H1 (cell line): ENCODE measurements at regions not wholly inside any gene's neighbourhood (a gene's known extent, or its start where the extent isn't known, plus 50 kb on each side); places are given as distances from the start of the nearest gene placed in this dataset.

Experiments
- CTCF ChIA-PET: fragments of 300-600 bp; sonication (Branson Sonifier 250); formaldehyde crosslinking; loops from one replicate; lab custom pipeline; 2021; ENCODE audit not compliant: partially characterized antibody; lab: Charles Lee
- POLR2A ChIA-PET: fragments of 300-600 bp; sonication (Branson Sonifier 250); formaldehyde crosslinking; loops from one replicate; lab custom pipeline; 2021; ENCODE audit warnings: inconsistent platforms; ENCODE audit not compliant: partially characterized antibody; lab: Charles Lee
- DNase-seq, 2 experiments: peaks; one replicate each; pipeline versions ENCODE4 v3.0.0 to v3.0.0-alpha.2; 2010 to 2022; ENCODE audit warnings: low spot score in 2 of 2, low read depth in 1 of 2, mixed read lengths in 1 of 2
- FAIRE-seq: peaks from 2 replicates; lab custom pipeline; 2011; peaks lifted over from hg19 to GRCh38; lab: Jason Lieb, UNC
- H2AFZ ChIP-seq: 2 replicates; pipeline ENCODE4 v1.8.1; 2012; ENCODE audit warnings: low read length, inconsistent platforms
- H2AK5ac ChIP-seq: 2 replicates; pipeline ENCODE4 v1.6.1; 2013; ENCODE audit warnings: low read depth, low read length
- H2BK120ac ChIP-seq: replicated peaks from 2 replicates; pipeline ENCODE3; 2013; ENCODE audit warnings: low read depth, low read length, inconsistent platforms
- H2BK12ac ChIP-seq: 2 replicates; pipeline ENCODE4 v1.6.1; 2013; ENCODE audit warnings: low read depth, low read length
- H2BK15ac ChIP-seq: 2 replicates; pipeline ENCODE4 v1.6.1; 2013; ENCODE audit warnings: low read length
- H2BK20ac ChIP-seq: 2 replicates; pipeline ENCODE4 v1.6.1; 2013; ENCODE audit warnings: low read length
- H2BK5ac ChIP-seq: 2 replicates; pipeline ENCODE4 v1.6.1; 2013; ENCODE audit warnings: low read depth, low read length
- H3K14ac ChIP-seq: 2 replicates; pipeline ENCODE4 v1.6.1; 2013; ENCODE audit warnings: inconsistent platforms; ENCODE audit not compliant: insufficient read length
- H3K18ac ChIP-seq: 2 replicates; pipeline ENCODE4 v1.6.1; 2013; ENCODE audit warnings: low read length; ENCODE audit errors: extremely low read depth
- H3K23ac ChIP-seq: 2 replicates; pipeline ENCODE4 v1.6.1; 2013; ENCODE audit warnings: inconsistent platforms; ENCODE audit not compliant: insufficient read length
- H3K23me2 ChIP-seq: 2 replicates; pipeline ENCODE4 v1.6.1; 2013; ENCODE audit warnings: low read depth, low read length
- H3K27ac ChIP-seq: 2 replicates; pipeline ENCODE4 v1.6.1; 2011; ENCODE audit warnings: low read depth, low read length, inconsistent platforms
- H3K27me3 ChIP-seq, 4 experiments: replicated peaks in 1 of 4; 1 replicate in 1 of 4; 2 replicates in 3 of 4; pipeline versions ENCODE4 v1.6.1 to v1.8.1; 2011 to 2013; ENCODE audit warnings: low read length in 3 of 4, mild to moderate bottlenecking in 3 of 4, inconsistent platforms in 2 of 4, mixed read lengths in 2 of 4, moderate library complexity in 1 of 4; ENCODE audit not compliant: control insufficient read depth in 3 of 4, insufficient read depth in 3 of 4; ENCODE audit errors: extremely low read depth in 1 of 4
- H3K36me3 ChIP-seq, 4 experiments: 2 replicates each; pipeline versions ENCODE4 v1.6.1 to v1.8.1; 2011 to 2013; ENCODE audit warnings: mild to moderate bottlenecking in 4 of 4, low read length in 3 of 4, moderate library complexity in 2 of 4, control low read depth in 1 of 4, inconsistent platforms in 1 of 4; ENCODE audit not compliant: insufficient read depth in 4 of 4, control insufficient read depth in 2 of 4
- H3K4ac ChIP-seq: replicated peaks from 2 replicates; pipeline ENCODE3; 2013; ENCODE audit warnings: low read length, low read depth, mixed read lengths, inconsistent platforms; ENCODE audit not compliant: insufficient read length
- H3K4me1 ChIP-seq, 4 experiments: replicated peaks in 1 of 4; 1 replicate in 1 of 4; 2 replicates in 3 of 4; pipeline versions ENCODE4 v1.6.1 to v1.8.1; 2011 to 2013; ENCODE audit warnings: low read length in 3 of 4, inconsistent platforms in 2 of 4, mixed read lengths in 1 of 4; ENCODE audit not compliant: insufficient read depth in 4 of 4, control insufficient read depth in 3 of 4
- H3K4me2 ChIP-seq, 2 experiments: 2 replicates each; pipeline versions ENCODE4 v1.6.1 to v1.8.1; 2011 to 2013; ENCODE audit warnings: low read depth in 2 of 2, low read length in 2 of 2, control low read depth in 1 of 2, inconsistent platforms in 1 of 2, mild to moderate bottlenecking in 1 of 2; ENCODE audit not compliant: insufficient read depth in 1 of 2
- H3K4me3 ChIP-seq, 4 experiments: fragments of 200-600, 300-600 bp in 1 of 4; sonication (generic), shearing (Covaris generic), sonication (Bioruptor Twin) in 1 of 4; 2 replicates each; pipeline versions ENCODE4 v1.5.1 to v1.8.1; 2011 to 2016; ENCODE audit warnings: low read length in 4 of 4, low read depth in 3 of 4, control low read depth in 2 of 4, inconsistent platforms in 2 of 4, mild to moderate bottlenecking in 2 of 4, mixed read lengths in 1 of 4, moderate library complexity in 1 of 4; ENCODE audit not compliant: insufficient read depth in 2 of 4; ENCODE audit errors: extremely low read depth in 1 of 4
- H3K56ac ChIP-seq: replicated peaks from 2 replicates; pipeline ENCODE3; 2013; ENCODE audit warnings: low read depth, mild to moderate bottlenecking, mixed read lengths, low read length, inconsistent platforms; ENCODE audit not compliant: insufficient read length
- H3K79me1 ChIP-seq: 2 replicates; pipeline ENCODE4 v1.6.1; 2013; ENCODE audit warnings: low read depth, low read length, control low read depth
- H3K79me2 ChIP-seq, 2 experiments: 2 replicates each; pipeline versions ENCODE4 v1.6.1 to v1.8.1; 2012 to 2013; ENCODE audit warnings: low read length in 2 of 2, mild to moderate bottlenecking in 2 of 2, inconsistent platforms in 1 of 2; ENCODE audit not compliant: insufficient read depth in 2 of 2, control insufficient read depth in 1 of 2
- H3K9ac ChIP-seq, 4 experiments: replicated peaks in 1 of 4; 1 replicate in 1 of 4; 2 replicates in 3 of 4; pipeline versions ENCODE4 v1.6.1 to v1.8.1; 2011 to 2013; ENCODE audit warnings: low read depth in 3 of 4, low read length in 3 of 4, control low read depth in 2 of 4, mild to moderate bottlenecking in 2 of 4, moderate library complexity in 2 of 4, inconsistent platforms in 1 of 4; ENCODE audit errors: extremely low read depth in 1 of 4
- H3K9me3 ChIP-seq, 2 experiments: 2 replicates each; pipeline versions ENCODE4 v1.6.1 to v1.8.1; 2012 to 2013; ENCODE audit warnings: mild to moderate bottlenecking in 2 of 2, moderate library complexity in 2 of 2, control low read depth in 1 of 2, inconsistent platforms in 1 of 2, low read depth in 1 of 2, low read length in 1 of 2, mixed read lengths in 1 of 2; ENCODE audit not compliant: insufficient read depth in 2 of 2
- H4K20me1 ChIP-seq, 2 experiments: replicated peaks in 1 of 2; 2 replicates each; pipeline versions ENCODE3 to v1.8.1; 2011 to 2013; ENCODE audit warnings: inconsistent platforms in 2 of 2, low read length in 2 of 2, mild to moderate bottlenecking in 1 of 2; ENCODE audit not compliant: insufficient read depth in 2 of 2, control insufficient read depth in 1 of 2
- H4K5ac ChIP-seq: 2 replicates; pipeline ENCODE4 v1.6.1; 2013; ENCODE audit warnings: low read length, low read depth, mixed read lengths, inconsistent platforms; ENCODE audit not compliant: insufficient read length
- H4K8ac ChIP-seq: 2 replicates; pipeline ENCODE4 v1.8.0; 2013; ENCODE audit warnings: mild to moderate bottlenecking, moderate library complexity, low read length, inconsistent platforms; ENCODE audit not compliant: insufficient read depth; ENCODE audit errors: extremely low read depth
- H4K91ac ChIP-seq: replicated peaks from 2 replicates; pipeline ENCODE3; 2013; ENCODE audit warnings: low read length, mixed read lengths, inconsistent platforms; ENCODE audit not compliant: insufficient read length
- CBX5 ChIP-seq: fragments of 300-800, 300-1000 bp; sonication (generic); IDR thresholded peaks from 2 replicates; pipeline ENCODE4 v1.7.1; 2016; ENCODE audit warnings: antibody characterized with exemption, low read length, low read depth
- CHD2 ChIP-seq: IDR thresholded peaks from 2 replicates; pipeline ENCODE4 v1.6.1; 2012; ENCODE audit warnings: low read length, improper control_type of control experiment
- CTCF ChIP-seq, 3 experiments: IDR thresholded peaks; 1 replicate in 2 of 3; 2 replicates in 1 of 3; pipeline versions ENCODE4 v1.5.1 to v1.6.1; 2011; ENCODE audit warnings: low read length in 3 of 3, mild to moderate bottlenecking in 3 of 3, inconsistent platforms in 2 of 3, low read depth in 1 of 3, moderate library complexity in 1 of 3; ENCODE audit not compliant: insufficient read depth in 1 of 3; ENCODE audit errors: control extremely low read depth in 1 of 3
- JUN ChIP-seq: IDR thresholded peaks from 2 replicates; pipeline ENCODE4 v1.6.1; 2011; ENCODE audit warnings: low read depth, mild to moderate bottlenecking, improper control_type of control experiment, low read length
- KDM4A ChIP-seq: IDR thresholded peaks from one replicate; pipeline ENCODE4 v1.7.1; 2012; ENCODE audit warnings: low read depth, mild to moderate bottlenecking, moderate library complexity, low read length, inconsistent platforms; ENCODE audit not compliant: severe bottlenecking
- NANOG ChIP-seq: IDR thresholded peaks from 2 replicates; pipeline ENCODE4 v1.6.1; 2011; ENCODE audit warnings: low read length, low read depth, mild to moderate bottlenecking, inconsistent platforms; ENCODE audit not compliant: insufficient read depth, poor library complexity, severe bottlenecking
- POU5F1 ChIP-seq: IDR thresholded peaks from 2 replicates; pipeline ENCODE4 v1.6.1; 2011; ENCODE audit warnings: low read depth, mild to moderate bottlenecking, low read length, moderate library complexity
- RAD21 ChIP-seq, 2 experiments: IDR thresholded peaks in 1 of 2; conservative IDR thresholded peaks in 1 of 2; 2 replicates each; pipeline ENCODE4 v1.6.1; 2011; ENCODE audit warnings: low read depth in 2 of 2, low read length in 2 of 2, improper control_type of control experiment in 1 of 2, inconsistent platforms in 1 of 2, mild to moderate bottlenecking in 1 of 2, moderate library complexity in 1 of 2
- SIX5 ChIP-seq: IDR thresholded peaks from 2 replicates; pipeline ENCODE4 v1.6.1; 2011; ENCODE audit warnings: mild to moderate bottlenecking, low read depth, low read length
- SUZ12 ChIP-seq: fragments of 200-600 bp; sonication (generic); IDR thresholded peaks from 2 replicates; pipeline ENCODE4 v1.6.1; 2012; ENCODE audit warnings: mild to moderate bottlenecking, inconsistent platforms, low read length, moderate library complexity, mixed read lengths
- TCF12 ChIP-seq: IDR thresholded peaks from 2 replicates; pipeline ENCODE4 v1.6.1; 2011; ENCODE audit warnings: low read depth, mild to moderate bottlenecking, low read length
- ZNF274 ChIP-seq: IDR thresholded peaks from 2 replicates; pipeline ENCODE4 v1.7.0; 2012; ENCODE audit warnings: low read length, borderline replicate concordance; ENCODE audit errors: extremely low read depth
- WGBS, 2 experiments: shearing (Covaris generic) in 1 of 2; methylation state at CpG; one replicate each; pipeline versions ENCODE4 v1.1.6 to v1.1.7; 2013 to 2015; ENCODE audit warnings: low lambda C conversion rate in 2 of 2, mixed read lengths in 2 of 2, inconsistent platforms in 1 of 2, low coverage in 1 of 2, missing lambda C conversion rate in 1 of 2; ENCODE audit not compliant: insufficient replicate concordance in 2 of 2, insufficient coverage in 1 of 2, insufficient read length in 1 of 2; ENCODE audit errors: extremely low coverage in 1 of 2, missing lambda C conversion rate in 1 of 2; 5-methylcytosine and 5-hydroxymethylcytosine counted together

- 88% methylated on average over 1 of the region's 1 CpG; no CpG with 5 or more reads in 1 of the 2 experiments for WGBS, 2 experiments
- Histone ChIP-seq H3K4me3 (no peak overlapping the region), H3K56ac (no peak overlapping the region), H3K36me3 (no peaks in the 10 kb centered on the region), H2BK12ac (no peak overlapping the region), H4K91ac (no peak overlapping the region), H3K4me2 (no peak overlapping the region), H3K9me3 (no peaks in the 10 kb centered on the region), H3K4me1 (no peaks in the 10 kb centered on the region), H4K8ac (no peak overlapping the region), H2BK120ac (no peak overlapping the region), H2AFZ (no peak overlapping the region), H3K18ac (no peak overlapping the region), H4K5ac (no peak overlapping the region), H3K79me1 (no peaks in the 10 kb centered on the region), H3K27ac (no peak overlapping the region), H2BK5ac (no peak overlapping the region), H2AK5ac (no peak overlapping the region), H2BK20ac (no peak overlapping the region), H3K9ac (no peak overlapping the region), H3K14ac (no peak overlapping the region), H2BK15ac (no peak overlapping the region), H3K4ac (no peak overlapping the region), H3K23me2 (no peaks in the 10 kb centered on the region), H4K20me1 (no peaks in the 10 kb centered on the region), H3K27me3 (no peaks in the 10 kb centered on the region), H3K23ac (no peak overlapping the region), H3K79me2 (no peaks in the 10 kb centered on the region)
- ChIA-PET CTCF (interaction anchor here (1.2 kb wide), 1 partner anchor 367 kb away, joined by 3 read pairs; no protein-coding TSS in a partner anchor), POLR2A (no interaction called here)
- no peak for DNase-seq
- no peak for FAIRE-seq
- TF ChIP-seq JUN (no peak), ZNF274 (no peak), CBX5 (no peak), RAD21 (IDR thresholded peaks at IDR 0.05 in 1 of 2, conservative IDR thresholded peaks at IDR 0.05 in 1 of 2; ENCODE audit: low read depth in 2 of 2, low read length in 2 of 2) (no peak), SIX5 (no peak), KDM4A (no peak), POU5F1 (no peak), CHD2 (no peak), SUZ12 (no peak), TCF12 (no peak), CTCF (IDR thresholded peaks at IDR 0.05; ENCODE audit: control extremely low read depth in 1 of 3, insufficient read depth in 1 of 3, low read depth in 1 of 3, low read length in 3 of 3) (no peak), NANOG (no peak)
These were observed 1140.1 kb downstream of the TECRL start for GRCh38 chr4:63269156-63269555.
